ENCODE measurements at regions not wholly inside any gene's neighbourhood (a gene's known extent, or its start where the extent isn't known, plus 50 kb on each side); places are given as distances from the start of the nearest gene placed in this dataset.
"Not testable (repeated sequence)": the region's sequence is repeated elsewhere in the genome, so short reads cannot be mapped to it uniquely, and the experiment has no call there.

- no peaks in the 10 kb centered on the region for H3K4me1 Mint-ChIP-seq
- CTCF ChIA-PET: no interaction called here
- H3K9me3 ChIP-seq: no peaks in the 10 kb centered on the region
- H3K9me3 Mint-ChIP-seq: peaks cover 0 to 3% (median 0%) of the 10 kb centered on the region in 3 donors
- ATAC-seq (replicated peaks in 1 of 4) (no peak), DNase-seq (no peak)
- no peak overlapping the region for H3K27ac ChIP-seq (ENCODE audit: low read length)
- H3K36me3 Mint-ChIP-seq: no peaks in the 10 kb centered on the region
- no peak overlapping the region for H3K4me3 ChIP-seq (ENCODE audit: control insufficient read depth in 1 of 2, extremely low read depth in 1 of 2, low read length in 1 of 2)
- H3K27me3 Mint-ChIP-seq: peaks cover 8 to 19% of the 10 kb centered on the region in 2 donors
- H3K27ac Mint-ChIP-seq: no peak overlapping the region
- no CpG with 5 or more reads among the region's 1 CpG for WGBS (ENCODE audit: insufficient coverage)
- no peaks in the 10 kb centered on the region for H3K27me3 ChIP-seq (replicated peaks in 1 of 2; ENCODE audit: control insufficient read depth in 2 of 2, extremely low read depth in 1 of 2, insufficient read depth in 2 of 2, low read length in 1 of 2)
- H3K36me3 ChIP-seq (ENCODE audit: control insufficient read depth in 2 of 2, extremely low read depth in 1 of 2, insufficient read depth in 1 of 2, low read length in 1 of 2): no peaks in the 10 kb centered on the region
- POLR2A ChIA-PET: no interaction called here
- no peak overlapping the region for H3K4me3 Mint-ChIP-seq
- H3K4me1 ChIP-seq (ENCODE audit: control insufficient read depth in 1 of 2, extremely low read depth in 1 of 2, insufficient read depth in 2 of 2, low read length in 2 of 2): no peaks in the 10 kb centered on the region
These were observed 56.1 kb downstream of the GPR85 start for GRCh38 chr7:113030489-113030888.

- H3K9me3 ChIP-seq: no peaks in the 10 kb centered on the region
- H3K4me3 ChIP-seq (ENCODE audit: control insufficient read depth in 1 of 2, extremely low read depth in 1 of 2, low read length in 1 of 2): no peak overlapping the region
- Mint-ChIP-seq H3K4me1 (no peaks in the 10 kb centered on the region), H3K27me3 (peaks cover 0 to 12% of the 10 kb centered on the region in 2 donors), H3K36me3 (no peaks in the 10 kb centered on the region), H3K27ac (no peak overlapping the region), H3K4me3 (no peak overlapping the region), H3K9me3 (peaks cover 0 to 9% (median 0%) of the 10 kb centered on the region in 3 donors)
- ATAC-seq (replicated peaks in 1 of 4) (no peak), DNase-seq (no peak)
- H3K36me3 ChIP-seq (ENCODE audit: control insufficient read depth in 2 of 2, extremely low read depth in 1 of 2, insufficient read depth in 1 of 2, low read length in 1 of 2): no peaks in the 10 kb centered on the region
- CTCF ChIA-PET: no interaction called here
- no peak overlapping the region for H3K27ac ChIP-seq (ENCODE audit: low read length)
- POLR2A ChIA-PET: no interaction called here
- WGBS (ENCODE audit: insufficient coverage): 75% methylated on average over 1 of the region's 1 CpG
- no peaks in the 10 kb centered on the region for H3K4me1 ChIP-seq (ENCODE audit: control insufficient read depth in 1 of 2, extremely low read depth in 1 of 2, insufficient read depth in 2 of 2, low read length in 2 of 2)
- no peaks in the 10 kb centered on the region for H3K27me3 ChIP-seq (replicated peaks in 1 of 2; ENCODE audit: control insufficient read depth in 2 of 2, extremely low read depth in 1 of 2, insufficient read depth in 2 of 2, low read length in 1 of 2)
These were observed 59.7 kb downstream of the GPR85 start for GRCh38 chr7:113026941-113027340.

DNA sequence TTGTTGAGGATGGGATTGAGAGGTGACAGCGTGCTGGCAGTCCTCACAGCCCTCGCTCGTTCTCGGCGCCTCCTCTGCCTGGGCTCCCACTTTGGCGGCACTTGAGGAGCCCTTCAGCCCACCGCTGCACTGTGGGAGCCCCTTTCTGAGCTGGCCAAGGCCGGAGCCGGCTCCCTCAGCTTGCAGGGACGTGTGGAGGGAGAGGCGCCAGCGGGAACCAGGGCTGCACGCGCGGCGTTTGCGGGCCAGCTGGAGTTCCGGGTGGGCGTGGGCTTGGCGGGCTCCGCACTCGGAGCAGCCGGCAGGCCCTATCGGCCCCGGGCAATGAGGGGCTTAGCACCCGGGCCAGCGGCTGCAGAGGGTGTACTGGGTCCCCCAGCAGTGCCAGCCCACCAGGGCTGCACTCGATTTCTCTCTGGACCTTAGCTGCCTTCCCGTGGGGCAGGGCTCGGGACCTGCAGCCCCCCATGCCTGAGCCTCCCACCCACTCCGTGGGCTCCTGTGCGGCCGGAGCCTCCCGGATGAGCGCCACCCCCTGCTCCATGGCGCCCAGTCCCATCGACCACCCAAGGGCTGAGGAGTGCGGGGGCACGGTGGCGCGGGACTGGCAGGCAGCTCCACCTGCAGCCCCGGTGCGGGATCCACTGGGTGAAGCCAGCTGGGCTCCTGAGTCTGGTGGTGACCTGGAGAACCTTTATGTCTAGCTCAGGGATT lies 69.3 kb downstream of the GPR85 start:
- H3K9me3 Mint-ChIP-seq: peaks cover 8 to 20% (median 9%) of the 10 kb centered on the region in 3 donors
- H3K27me3 Mint-ChIP-seq; H3K4me1 ChIP-seq (ENCODE audit: control insufficient read depth in 1 of 2, extremely low read depth in 1 of 2, insufficient read depth in 2 of 2, low read length in 2 of 2); H3K27ac Mint-ChIP-seq; H3K36me3 ChIP-seq (ENCODE audit: control insufficient read depth in 2 of 2, extremely low read depth in 1 of 2, insufficient read depth in 1 of 2, low read length in 1 of 2); H3K4me3 ChIP-seq (ENCODE audit: control insufficient read depth in 1 of 2, extremely low read depth in 1 of 2, low read length in 1 of 2); H3K9me3 ChIP-seq; H3K27ac ChIP-seq (ENCODE audit: low read length); DNase-seq; H3K36me3 Mint-ChIP-seq; H3K27me3 ChIP-seq (replicated peaks in 1 of 2; ENCODE audit: control insufficient read depth in 2 of 2, extremely low read depth in 1 of 2, insufficient read depth in 2 of 2, low read length in 1 of 2); ATAC-seq (replicated peaks in 1 of 4); CTCF ChIA-PET; H3K4me1 Mint-ChIP-seq; POLR2A ChIA-PET; H3K4me3 Mint-ChIP-seq: not testable (repeated sequence)
- WGBS (ENCODE audit: insufficient coverage): 95% methylated on average over 31 of the region's 43 CpGs

GRCh38 chr7:113015034-113015645 lies 71.5 kb downstream of the GPR85 start:
- no CpG with 5 or more reads among the region's 2 CpGs for WGBS (ENCODE audit: insufficient coverage)
- ChIA-PET POLR2A (interaction anchor here in 1 of 2 donors (0.6 kb wide), 1 partner anchor 253 kb away, joined by 3 read pairs; no protein-coding TSS in a partner anchor), CTCF (interaction anchor here (0.6 to 0.7 kb wide), 2 partner anchors 89 to 541 kb away, joined by 3 to 5 read pairs; no protein-coding TSS in a partner anchor)
- no peak for DNase-seq
- H3K4me1 Mint-ChIP-seq: no peaks in the 10 kb centered on the region
- no peaks in the 10 kb centered on the region for H3K36me3 ChIP-seq (ENCODE audit: control insufficient read depth in 2 of 2, extremely low read depth in 1 of 2, insufficient read depth in 1 of 2, low read length in 1 of 2)
- peaks cover 5 to 15% (median 10%) of the 10 kb centered on the region in 3 donors for H3K9me3 Mint-ChIP-seq
- no peak overlapping the region for H3K27ac ChIP-seq (ENCODE audit: low read length)
- H3K36me3 Mint-ChIP-seq: no peaks in the 10 kb centered on the region
- no peaks in the 10 kb centered on the region for H3K27me3 Mint-ChIP-seq
- H3K27ac Mint-ChIP-seq: no peak overlapping the region
- ATAC-seq (replicated peaks in 1 of 4): no peak
- no peaks in the 10 kb centered on the region for H3K9me3 ChIP-seq
- H3K4me3 ChIP-seq (ENCODE audit: control insufficient read depth in 1 of 2, extremely low read depth in 1 of 2, low read length in 1 of 2): no peak overlapping the region
- H3K4me3 Mint-ChIP-seq: no peak overlapping the region
- H3K4me1 ChIP-seq (ENCODE audit: control insufficient read depth in 1 of 2, extremely low read depth in 1 of 2, insufficient read depth in 2 of 2, low read length in 2 of 2): no peaks in the 10 kb centered on the region
- no peaks in the 10 kb centered on the region for H3K27me3 ChIP-seq (replicated peaks in 1 of 2; ENCODE audit: control insufficient read depth in 2 of 2, extremely low read depth in 1 of 2, insufficient read depth in 2 of 2, low read length in 1 of 2)

DNA sequence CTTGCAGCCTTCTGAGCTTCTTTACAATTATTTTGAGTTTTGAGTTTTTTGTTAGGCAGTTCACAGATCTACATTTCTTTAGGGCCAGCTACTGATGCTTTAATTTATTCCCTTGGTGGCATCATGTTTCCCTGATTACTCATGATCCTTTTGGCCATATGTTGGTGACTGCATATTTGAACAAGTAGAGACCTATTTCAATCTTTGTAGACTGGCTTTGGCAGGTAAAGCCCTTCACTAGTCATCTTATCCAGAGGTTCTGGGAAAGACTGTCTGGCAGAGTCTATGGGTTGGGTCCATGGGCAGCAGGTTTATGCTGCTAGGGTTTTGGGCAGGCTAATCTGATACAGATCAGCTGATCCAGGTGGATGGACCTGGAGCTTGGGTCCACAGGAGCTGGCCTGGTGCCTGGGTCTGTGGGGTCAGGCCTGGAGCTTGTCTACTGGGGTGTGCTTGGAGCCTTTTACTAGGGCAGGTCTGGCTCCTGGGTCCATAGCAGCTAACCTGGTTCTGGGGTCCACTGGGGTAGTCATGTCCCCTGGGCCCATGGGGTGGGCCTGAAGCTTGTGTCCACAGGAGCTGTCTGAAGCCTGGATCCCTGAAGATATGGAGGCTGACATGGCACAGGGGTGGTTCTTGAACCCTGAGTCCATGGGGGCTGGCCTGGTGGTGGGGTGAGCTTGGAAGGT lies 72.7 kb downstream of the GPR85 start:
- POLR2A ChIA-PET: no interaction called here
- Histone ChIP-seq H3K27me3 (replicated peaks in 1 of 2; ENCODE audit: control insufficient read depth in 2 of 2, extremely low read depth in 1 of 2, insufficient read depth in 2 of 2, low read length in 1 of 2) (peaks cover 0 to under 1% of the 10 kb centered on the region in 2 experiments), H3K4me1 (ENCODE audit: control insufficient read depth in 1 of 2, extremely low read depth in 1 of 2, insufficient read depth in 2 of 2, low read length in 2 of 2) (no peaks in the 10 kb centered on the region), H3K36me3 (ENCODE audit: control insufficient read depth in 2 of 2, extremely low read depth in 1 of 2, insufficient read depth in 1 of 2, low read length in 1 of 2) (no peaks in the 10 kb centered on the region), H3K27ac (ENCODE audit: low read length) (no peak overlapping the region), H3K9me3 (no peaks in the 10 kb centered on the region), H3K4me3 (ENCODE audit: control insufficient read depth in 1 of 2, extremely low read depth in 1 of 2, low read length in 1 of 2) (no peak overlapping the region)
- Mint-ChIP-seq H3K27me3 (no peaks in the 10 kb centered on the region), H3K4me3 (no peak overlapping the region), H3K27ac (no peak overlapping the region), H3K36me3 (no peaks in the 10 kb centered on the region), H3K9me3 (peaks cover 5 to 15% (median 10%) of the 10 kb centered on the region in 3 donors), H3K4me1 (no peaks in the 10 kb centered on the region)
- no peak for ATAC-seq (replicated peaks in 1 of 4)
- DNase-seq: no peak
- CTCF ChIA-PET: no interaction called here

GRCh38 chr7:113012862-113013261 lies 73.8 kb downstream of the GPR85 start:
- CTCF ChIA-PET, POLR2A ChIA-PET, H3K4me3 Mint-ChIP-seq: not testable (repeated sequence)

More at GRCh38 chr7:113012862-113013261, 73.8 kb downstream of the GPR85 start:
- H3K36me3 ChIP-seq (ENCODE audit: control insufficient read depth in 2 of 2, extremely low read depth in 1 of 2, insufficient read depth in 1 of 2, low read length in 1 of 2); ATAC-seq (replicated peaks in 1 of 4); H3K4me1 ChIP-seq (ENCODE audit: control insufficient read depth in 1 of 2, extremely low read depth in 1 of 2, insufficient read depth in 2 of 2, low read length in 2 of 2); H3K27me3 Mint-ChIP-seq; H3K27ac ChIP-seq (ENCODE audit: low read length); H3K4me1 Mint-ChIP-seq; H3K27me3 ChIP-seq (replicated peaks in 1 of 2; ENCODE audit: control insufficient read depth in 2 of 2, extremely low read depth in 1 of 2, insufficient read depth in 2 of 2, low read length in 1 of 2); H3K36me3 Mint-ChIP-seq; H3K9me3 ChIP-seq; DNase-seq; H3K27ac Mint-ChIP-seq; H3K4me3 ChIP-seq (ENCODE audit: control insufficient read depth in 1 of 2, extremely low read depth in 1 of 2, low read length in 1 of 2): not testable (repeated sequence)
- no CpG with 5 or more reads among the region's 1 CpG for WGBS (ENCODE audit: insufficient coverage)
- H3K9me3 Mint-ChIP-seq: peaks cover 5 to 15% (median 10%) of the 10 kb centered on the region in 3 donors

Measured in T-cell (primary cell).